Lower lobe of right lung (tissue), 2 donors: ENCODE measurements at regions not wholly inside any gene's neighbourhood (a gene's known extent, or its start where the extent isn't known, plus 50 kb on each side); places are given as distances from the start of the nearest gene placed in this dataset.

Experiments
- ATAC-seq, 2 donors: fragments of 200-7000 bp; cut with Tn5 transposase; one replicate each; pipeline ENCODE4 v1.9.1; 2020 to 2022; ENCODE audit warnings: mild to moderate bottlenecking in 2 of 2, moderate library complexity in 2 of 2
- DNase-seq: peaks from one replicate; pipeline ENCODE4 v3.0.0-alpha.2; 2020
- H3K27ac ChIP-seq: fragments of 200-600 bp; one replicate; pipeline ENCODE4 v1.8.0; 2022
- H3K27me3 ChIP-seq: fragments of 200-600 bp; one replicate; pipeline ENCODE4 v1.8.0; 2022; ENCODE audit warnings: low read depth
- H3K36me3 ChIP-seq: fragments of 200-600 bp; one replicate; pipeline ENCODE4 v1.8.0; 2022; ENCODE audit warnings: mild to moderate bottlenecking
- H3K4me1 ChIP-seq: fragments of 200-600 bp; one replicate; pipeline ENCODE4 v1.8.0; 2022
- H3K4me3 ChIP-seq: fragments of 200-600 bp; one replicate; pipeline ENCODE4 v1.8.0; 2022; ENCODE audit warnings: mild to moderate bottlenecking
- H3K9me3 ChIP-seq: fragments of 200-600 bp; one replicate; pipeline ENCODE4 v1.8.0; 2022
- CTCF ChIP-seq: fragments of 200-600 bp; IDR thresholded peaks from one replicate; pipeline ENCODE4 v1.8.0; 2022; ENCODE audit warnings: antibody characterized with exemption, mild to moderate bottlenecking
- intact Hi-C: fragments of 100-400 bp; cut with DNase I; formaldehyde crosslinking; loops from one replicate; pipeline ENCODE4 v1.11.0; 2022
- donor health status: DM: no; HTN: yes; CAD: no; lungs with severe emphysema.

GRCh38 chr1:5269901-5270300, 615.5 kb downstream of the AJAP1 start:
- Histone ChIP-seq H3K27ac (no peak overlapping the region), H3K4me3 (no peak overlapping the region), H3K4me1 (no peaks in the 10 kb centered on the region), H3K36me3 (no peaks in the 10 kb centered on the region), H3K27me3 (peaks cover 11% of the 10 kb centered on the region), H3K9me3 (no peaks in the 10 kb centered on the region)
- intact Hi-C loops, result no loop called here
- ATAC-seq (no peak), DNase-seq (no peak)
- no peak for TF ChIP-seq CTCF

- Histone ChIP-seq H3K4me1 (no peaks in the 10 kb centered on the region), H3K27me3 (peaks cover 11% of the 10 kb centered on the region), H3K36me3 (no peaks in the 10 kb centered on the region), H3K27ac (no peak overlapping the region), H3K4me3 (no peak overlapping the region), H3K9me3 (no peaks in the 10 kb centered on the region)
- DNase-seq (no peak), ATAC-seq (no peak)
- intact Hi-C loops, result no loop called here
- no peak for TF ChIP-seq CTCF
Measured at GRCh38 chr1:5267603-5268235, 613.3 kb downstream of the AJAP1 start.

- Histone ChIP-seq H3K27me3 (peaks cover 13% of the 10 kb centered on the region), H3K4me1 (no peaks in the 10 kb centered on the region), H3K4me3 (no peak overlapping the region), H3K9me3 (no peaks in the 10 kb centered on the region), H3K27ac (no peak overlapping the region), H3K36me3 (no peaks in the 10 kb centered on the region)
- intact Hi-C loops, result no loop called here
- TF ChIP-seq CTCF, result no peak
- no peak for ATAC-seq
- no peak for DNase-seq
Measured at GRCh38 chr1:5265438-5266075, 611.1 kb downstream of the AJAP1 start.

GRCh38 chr1:5264476-5264875, 610.1 kb downstream of the AJAP1 start:
- intact Hi-C loops, result no loop called here
- no peak for DNase-seq
- TF ChIP-seq CTCF, result no peak
- H3K9me3 ChIP-seq, result peaks cover 1% of the 10 kb centered on the region
- ATAC-seq, result no peak
- no peak overlapping the region for H3K27ac ChIP-seq
- no peak overlapping the region for H3K4me3 ChIP-seq
- no peaks in the 10 kb centered on the region for H3K36me3 ChIP-seq
- H3K27me3 ChIP-seq, result peaks cover 20% of the 10 kb centered on the region
- no peaks in the 10 kb centered on the region for H3K4me1 ChIP-seq

- DNase-seq (no peak), ATAC-seq (no peak)
- H3K27me3 ChIP-seq, result peaks cover 9% of the 10 kb centered on the region
- no peaks in the 10 kb centered on the region for H3K4me1 ChIP-seq
- no peak overlapping the region for H3K27ac ChIP-seq
- no peak overlapping the region for H3K4me3 ChIP-seq
- H3K36me3 ChIP-seq, result no peaks in the 10 kb centered on the region
- H3K9me3 ChIP-seq, result peaks cover 10% of the 10 kb centered on the region
- no peak for TF ChIP-seq CTCF
- intact Hi-C loops, result no loop called here
Measured at GRCh38 chr1:5256793-5257192, 602.4 kb downstream of the AJAP1 start.
